T-helper 2 cell treated with Interferon-gamma antibody and Interleukin-4, amounts not matched to agents 100 ng/mL and 5 ng/mL, for 36 hours (primary cell): ENCODE measurements at regions not wholly inside any gene's neighbourhood (a gene's known extent, or its start where the extent isn't known, plus 50 kb on each side); places are given as distances from the start of the nearest gene placed in this dataset.
"Not testable (repeated sequence)": the region's sequence is repeated elsewhere in the genome, so short reads cannot be mapped to it uniquely, and the experiment has no call there.

ENCODE experiments used
- intact Hi-C: fragments of 100-400 bp; cut with micrococcal nuclease; formaldehyde crosslinking; loops from one replicate; pipeline ENCODE4 v1.15.1; 2023

DNA sequence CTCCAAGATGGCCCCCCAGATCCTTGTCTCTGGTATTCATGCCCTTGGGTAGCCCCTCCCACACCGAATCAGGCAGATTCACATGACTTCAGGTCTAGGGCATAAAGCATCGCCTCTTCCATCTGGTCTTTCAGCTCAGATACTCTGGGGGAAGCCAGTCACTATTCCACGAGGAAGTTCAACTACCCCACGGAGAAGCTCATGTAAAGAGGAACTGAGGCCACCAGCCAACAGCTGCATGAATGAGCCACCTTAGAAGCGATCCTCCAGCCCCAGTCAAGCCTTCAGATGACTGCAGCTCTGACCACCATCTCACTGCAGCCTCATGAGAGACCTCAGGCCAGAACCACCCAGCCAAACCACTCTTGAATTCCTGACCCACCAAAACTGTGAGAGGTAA lies 54.1 kb downstream of the SOCS3 start:
- intact Hi-C loops: no loop called here

DNA sequence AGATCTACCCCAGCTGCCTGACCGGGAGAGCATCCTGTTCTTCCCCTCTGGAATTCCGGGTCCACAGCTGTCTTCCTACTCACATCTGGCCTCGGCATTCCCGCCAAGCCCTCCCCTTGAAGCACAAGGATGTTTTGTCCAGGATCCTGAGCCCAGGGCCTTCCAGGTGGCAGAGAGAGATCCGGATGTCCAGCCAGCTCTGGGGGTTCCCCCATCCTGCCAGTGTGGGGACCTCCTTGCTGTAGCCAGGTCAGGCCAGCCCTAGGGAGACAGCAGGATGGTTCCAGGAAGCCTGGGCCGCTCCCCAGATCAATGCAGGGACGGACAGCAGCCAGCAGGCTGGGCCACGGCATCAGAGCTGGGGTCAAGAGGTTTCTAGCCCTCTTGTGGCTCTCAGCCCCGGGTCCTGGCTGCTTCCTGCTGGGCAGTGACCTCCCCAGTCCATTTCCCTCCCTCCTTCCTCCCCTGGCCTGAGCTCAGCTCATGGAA lies 55.3 kb downstream of the SOCS3 start:
- intact Hi-C loops: no loop called here

DNA sequence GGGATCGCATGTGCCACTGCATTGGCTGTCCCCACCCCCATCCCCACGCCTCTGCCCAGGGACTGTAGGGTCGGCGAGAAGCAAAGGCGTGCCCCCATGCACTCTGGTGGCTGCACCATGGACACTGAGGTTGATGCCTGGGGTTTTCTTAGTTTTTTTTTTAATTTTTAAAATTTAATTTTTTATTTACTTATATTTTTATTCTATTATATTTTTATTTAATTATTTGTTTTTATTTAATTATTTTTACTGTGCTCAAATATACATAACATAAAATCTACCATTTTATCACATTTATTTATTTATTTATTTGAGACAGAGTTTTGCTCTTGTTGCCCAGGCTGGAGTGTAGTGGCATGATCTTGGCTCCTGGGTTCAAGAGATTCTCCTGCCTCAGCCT lies 57.4 kb downstream of the SOCS3 start:
- intact Hi-C loops: no loop called here

DNA sequence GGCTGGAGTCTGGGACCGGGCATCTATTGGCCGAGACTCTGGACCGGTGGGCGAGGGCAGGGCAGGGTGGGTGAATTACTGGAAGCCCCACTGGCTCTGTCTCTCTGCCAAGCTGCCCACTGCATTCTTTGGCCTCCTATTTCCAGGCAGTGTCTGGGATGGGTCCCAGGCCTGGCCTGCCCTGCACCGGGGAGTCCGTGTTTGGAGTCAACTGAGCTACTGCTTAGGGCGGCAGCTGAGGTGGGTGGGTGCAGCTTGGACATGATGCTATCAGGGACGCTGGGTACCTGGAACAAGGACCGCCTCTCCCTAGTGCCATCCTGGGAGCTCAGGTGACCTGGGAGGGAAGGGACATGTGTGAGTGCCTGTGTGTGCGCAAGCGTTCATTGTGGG lies 58.1 kb downstream of the SOCS3 start:
- intact Hi-C loops: no loop called here

DNA sequence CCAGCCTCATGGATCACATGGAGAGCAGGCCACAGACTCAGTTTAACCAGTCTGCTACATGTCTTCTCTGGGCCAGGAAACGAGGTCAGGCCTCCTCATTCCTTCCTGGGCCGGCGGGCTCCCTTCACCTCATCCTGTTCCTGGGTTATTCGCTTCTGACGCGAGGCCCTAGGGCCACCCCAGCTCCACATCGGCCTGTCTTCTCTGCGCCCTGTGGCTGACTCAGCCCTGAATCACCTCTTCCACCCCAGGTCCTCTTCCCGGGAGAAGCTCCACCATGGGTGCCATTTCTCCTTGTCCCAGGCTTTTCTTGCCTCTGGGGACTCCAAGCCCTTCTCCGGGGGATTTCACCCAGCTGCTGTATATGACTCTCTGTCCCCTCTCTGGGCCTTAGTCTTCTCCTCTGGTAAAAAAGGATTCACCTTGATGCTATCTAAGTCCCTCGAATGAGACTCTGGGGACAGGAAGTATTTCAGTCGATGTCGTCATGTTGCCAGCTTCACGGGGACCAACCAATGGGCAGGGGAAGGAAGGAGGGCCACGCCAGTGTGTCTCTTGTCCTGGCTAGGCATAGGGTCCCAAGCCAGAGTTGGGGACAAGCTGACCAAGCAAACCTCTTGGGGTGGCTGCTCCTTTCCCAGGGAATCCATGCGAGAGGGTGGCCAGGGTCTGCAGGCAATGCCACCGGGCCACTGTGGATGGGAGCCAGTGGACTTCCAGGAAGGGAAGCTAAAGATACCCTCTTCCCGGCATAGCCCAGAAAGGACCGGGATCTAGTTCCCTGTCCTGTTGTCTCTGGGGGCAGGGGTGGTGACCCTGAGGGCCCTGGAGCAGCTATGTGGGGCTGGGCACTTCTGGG lies 58.7 kb downstream of the SOCS3 start:
- intact Hi-C loops: no loop called here

DNA sequence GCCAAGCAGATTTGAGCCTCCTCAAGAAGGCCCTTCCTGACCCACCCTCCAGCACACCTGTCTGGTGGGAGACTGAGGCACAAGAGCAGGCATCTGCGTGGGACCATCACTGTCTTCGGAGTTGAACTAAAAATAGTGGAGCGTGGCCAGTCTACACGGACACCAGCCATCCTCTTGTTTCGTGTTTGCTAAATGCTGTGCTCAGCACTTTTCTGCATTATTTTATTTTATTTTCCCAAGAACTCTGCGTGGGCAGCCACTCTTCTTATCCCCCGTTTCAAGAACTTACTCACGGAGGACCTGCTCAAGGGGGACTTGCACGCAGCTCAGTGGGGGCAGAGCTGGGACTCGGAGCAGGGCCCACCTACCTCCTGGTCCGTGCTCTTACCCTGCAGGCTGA lies 60.8 kb downstream of the SOCS3 start:
- intact Hi-C loops: no loop called here

DNA sequence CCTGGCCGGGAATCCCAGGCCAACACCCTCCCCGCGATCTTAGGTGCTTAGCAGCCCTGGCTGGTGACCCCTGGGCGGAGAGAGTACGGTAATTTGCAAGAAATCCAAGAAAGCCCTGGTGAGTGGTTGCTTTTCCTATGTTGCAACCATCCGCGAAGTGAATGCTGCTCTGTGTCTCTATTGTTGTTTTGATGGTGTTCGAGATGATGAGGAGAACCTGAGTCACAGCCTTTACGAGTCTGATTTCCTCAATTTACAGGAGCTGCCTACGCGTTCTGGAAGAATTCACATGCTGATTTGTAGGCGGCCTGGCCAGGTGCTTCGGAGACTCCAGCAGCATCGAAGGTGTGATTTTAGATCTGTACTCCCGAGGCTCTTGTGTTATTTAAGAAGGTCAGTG lies 63.3 kb downstream of the TMEM235 start:
- intact Hi-C loops: no loop called here

DNA sequence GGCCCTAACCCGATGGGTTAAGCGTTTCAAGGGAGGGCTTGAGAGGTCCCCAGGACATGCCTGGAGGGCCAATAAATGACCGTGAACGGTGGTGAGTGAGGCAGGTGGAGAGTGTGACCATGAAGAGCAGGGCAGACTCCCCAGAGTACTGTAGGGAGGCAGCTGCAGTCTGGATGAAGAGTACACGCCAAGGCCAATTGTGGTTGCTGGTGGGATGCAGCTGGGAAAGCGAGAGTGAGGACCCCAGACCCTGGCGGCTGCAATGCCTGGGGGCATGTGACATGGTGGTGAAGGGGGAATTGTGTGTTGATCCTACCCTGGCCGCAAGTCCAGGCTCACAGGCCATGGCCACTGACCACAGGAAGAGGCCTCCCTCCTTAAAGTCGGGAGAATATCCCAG lies 62.9 kb downstream of the TMEM235 start:
- intact Hi-C loops: no loop called here

DNA sequence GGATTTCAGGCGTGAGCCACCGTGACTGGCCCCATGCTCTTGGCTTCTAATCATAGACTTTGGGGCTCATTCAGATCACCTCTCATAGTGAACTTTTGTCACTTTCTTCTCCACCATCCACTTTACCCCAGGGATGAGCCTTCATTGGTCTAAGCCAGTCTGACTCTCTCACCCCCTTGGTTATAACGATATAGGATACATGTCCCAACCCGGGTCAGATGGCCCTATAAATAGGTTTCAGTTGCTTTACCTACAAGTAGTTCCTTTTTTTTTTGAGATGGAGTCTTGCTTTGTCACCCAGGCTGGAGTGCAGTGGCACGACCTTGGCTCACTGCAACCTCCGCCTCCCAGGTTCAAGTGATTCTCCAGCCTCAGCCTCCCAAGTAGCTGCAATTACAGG lies 61.7 kb downstream of the TMEM235 start:
- intact Hi-C loops: not testable (repeated sequence)

DNA sequence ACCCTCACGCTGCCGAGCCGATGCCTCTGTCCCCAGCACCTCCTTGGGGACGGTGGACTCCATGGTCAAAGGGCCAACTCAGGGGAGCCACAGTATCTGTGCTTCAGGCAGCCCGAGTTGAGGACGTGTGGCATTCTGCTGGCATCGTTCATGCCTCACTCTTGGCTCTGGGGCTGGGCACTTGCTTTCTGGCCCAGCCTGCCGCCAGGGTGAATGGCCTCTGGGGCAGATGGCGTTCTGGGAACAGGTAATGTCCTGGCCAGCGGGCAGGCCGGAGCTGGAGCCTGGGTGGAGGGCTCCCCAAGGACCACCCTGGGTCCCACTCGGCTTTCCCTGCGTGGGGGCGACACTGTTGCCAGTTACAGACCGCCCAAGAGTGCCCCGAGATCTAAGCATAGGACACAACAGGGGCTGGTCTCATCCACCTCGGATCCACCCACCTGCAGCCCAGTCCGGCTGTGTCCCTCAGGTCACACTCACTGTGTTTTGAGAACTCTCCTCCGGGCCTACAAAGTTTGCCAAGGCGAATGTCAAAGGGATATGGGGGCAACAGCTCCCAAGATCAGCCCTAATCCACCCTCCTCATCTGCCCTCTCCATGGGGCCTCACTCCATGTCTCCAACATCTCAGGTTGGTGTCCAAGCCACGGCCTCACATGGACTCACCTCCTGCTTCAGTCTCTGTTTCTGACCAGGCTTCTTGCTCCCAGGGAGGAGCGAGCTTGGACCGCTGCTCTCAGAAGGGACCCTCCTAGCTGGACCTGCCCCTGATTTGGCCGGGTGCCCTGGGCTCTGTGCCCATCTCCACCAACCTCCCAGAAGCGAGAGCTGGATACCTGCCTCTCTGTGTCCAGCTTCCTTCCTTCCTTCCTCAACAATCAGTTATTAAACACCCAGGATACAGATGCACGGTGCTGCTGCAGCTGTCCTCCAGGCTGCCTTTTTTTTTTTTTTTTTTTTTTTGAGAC lies 60.8 kb downstream of the TMEM235 start:
- intact Hi-C loops: no loop called here

DNA sequence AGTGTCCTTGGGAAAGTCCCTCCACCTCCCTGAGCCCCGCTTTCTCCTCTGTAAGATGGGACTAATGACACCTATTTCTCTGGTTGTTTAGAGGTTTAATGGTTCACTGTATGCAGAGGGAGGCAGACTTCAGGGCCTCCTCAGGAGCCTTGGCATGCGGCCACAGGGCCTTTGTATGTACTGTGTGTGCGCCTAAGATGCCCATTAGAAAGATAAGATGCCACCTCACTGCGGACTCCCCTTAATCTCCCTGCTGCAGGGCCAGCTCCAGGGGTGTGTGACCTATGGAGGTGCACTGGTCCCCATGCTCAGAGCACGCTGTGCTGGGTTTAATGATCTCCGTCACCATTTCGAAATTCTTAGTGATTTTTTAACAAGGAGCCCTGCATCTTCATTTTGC lies 59.3 kb downstream of the TMEM235 start:
- intact Hi-C loops: loop anchor here (1.0 kb wide), 1 partner anchor 70 kb away; the partner anchor contains the start of gene SOCS3
